ENCODE measurements at regions not wholly inside any gene's neighbourhood (a gene's known extent, or its start where the extent isn't known, plus 50 kb on each side); places are given as distances from the start of the nearest gene placed in this dataset.
"Not testable (repeated sequence)": the region's sequence is repeated elsewhere in the genome, so short reads cannot be mapped to it uniquely, and the experiment has no call there.

GRCh38 chr1:173328961-173329360 is 121.8 kb upstream of the TNFSF4 start:
- Histone ChIP-seq H3K9me3 (ENCODE audit: control insufficient read depth, low read length) (no peaks in the 10 kb centered on the region), H3K4me3 (ENCODE audit: low read length) (no peak overlapping the region)

GRCh38 chr1:173329726-173330125 is 122.6 kb upstream of the TNFSF4 start:
- no peaks in the 10 kb centered on the region for H3K9me3 ChIP-seq (ENCODE audit: control insufficient read depth, low read length)
- no peak overlapping the region for H3K9ac ChIP-seq (ENCODE audit: low read length)
- peak; percentile 59 for DNase-seq (ENCODE audit: low read depth)
- H3K27me3 ChIP-seq (replicated peaks; ENCODE audit: control insufficient read depth, insufficient read depth, low read length) = no peaks in the 10 kb centered on the region
- H3K4me1 ChIP-seq (ENCODE audit: control insufficient read depth, insufficient read depth, low read length) = peaks cover 8% of the 10 kb centered on the region
- no peaks in the 10 kb centered on the region for H3K36me3 ChIP-seq (ENCODE audit: control insufficient read depth, insufficient read depth, low read length, severe bottlenecking)
- H3K4me3 ChIP-seq (ENCODE audit: low read length) = no peak overlapping the region

More at GRCh38 chr1:173328961-173329360, 121.8 kb upstream of the TNFSF4 start:
- DNase-seq (ENCODE audit: low read depth) = peak; percentile 4
- no peaks in the 10 kb centered on the region for H3K36me3 ChIP-seq (ENCODE audit: control insufficient read depth, insufficient read depth, low read length, severe bottlenecking)
- no peaks in the 10 kb centered on the region for H3K27me3 ChIP-seq (replicated peaks; ENCODE audit: control insufficient read depth, insufficient read depth, low read length)
- H3K4me1 ChIP-seq (ENCODE audit: control insufficient read depth, insufficient read depth, low read length) = peaks cover 8% of the 10 kb centered on the region
- H3K9ac ChIP-seq (ENCODE audit: low read length) = no peak overlapping the region

GRCh38 chr1:173330149-173330951 is 123.2 kb upstream of the TNFSF4 start:
- peaks cover 8% of the 10 kb centered on the region for H3K4me1 ChIP-seq (ENCODE audit: control insufficient read depth, insufficient read depth, low read length)
- peak; percentile 84 for DNase-seq (ENCODE audit: low read depth)

GRCh38 chr1:173330952-173331548 is 123.9 kb upstream of the TNFSF4 start:
- not testable (repeated sequence) for H3K4me1 ChIP-seq (ENCODE audit: control insufficient read depth, insufficient read depth, low read length); H3K9ac ChIP-seq (ENCODE audit: low read length); H3K27me3 ChIP-seq (replicated peaks; ENCODE audit: control insufficient read depth, insufficient read depth, low read length); H3K4me3 ChIP-seq (ENCODE audit: low read length); H3K9me3 ChIP-seq (ENCODE audit: control insufficient read depth, low read length); H3K36me3 ChIP-seq (ENCODE audit: control insufficient read depth, insufficient read depth, low read length, severe bottlenecking)
- peak; percentile 5 for DNase-seq (ENCODE audit: low read depth)

More at GRCh38 chr1:173330149-173330951, 123.2 kb upstream of the TNFSF4 start:
- Histone ChIP-seq H3K9me3 (ENCODE audit: control insufficient read depth, low read length) (no peaks in the 10 kb centered on the region), H3K9ac (ENCODE audit: low read length) (no peak overlapping the region), H3K4me3 (ENCODE audit: low read length) (no peak overlapping the region), H3K36me3 (ENCODE audit: control insufficient read depth, insufficient read depth, low read length, severe bottlenecking) (no peaks in the 10 kb centered on the region), H3K27me3 (replicated peaks; ENCODE audit: control insufficient read depth, insufficient read depth, low read length) (no peaks in the 10 kb centered on the region)

GRCh38 chr1:173332026-173332425 is 124.9 kb upstream of the TNFSF4 start:
- Histone ChIP-seq H3K27me3 (replicated peaks; ENCODE audit: control insufficient read depth, insufficient read depth, low read length) (no peaks in the 10 kb centered on the region), H3K36me3 (ENCODE audit: control insufficient read depth, insufficient read depth, low read length, severe bottlenecking) (no peaks in the 10 kb centered on the region), H3K4me1 (ENCODE audit: control insufficient read depth, insufficient read depth, low read length) (peaks cover 8% of the 10 kb centered on the region), H3K9me3 (ENCODE audit: control insufficient read depth, low read length) (no peaks in the 10 kb centered on the region), H3K4me3 (ENCODE audit: low read length) (no peak overlapping the region), H3K9ac (ENCODE audit: low read length) (no peak overlapping the region)
- peak; percentile 32 for DNase-seq (ENCODE audit: low read depth)

- Histone ChIP-seq H3K36me3 (ENCODE audit: control insufficient read depth, insufficient read depth, low read length, severe bottlenecking) (no peaks in the 10 kb centered on the region), H3K27me3 (replicated peaks; ENCODE audit: control insufficient read depth, insufficient read depth, low read length) (no peaks in the 10 kb centered on the region), H3K4me3 (ENCODE audit: low read length) (no peak overlapping the region), H3K9ac (ENCODE audit: low read length) (no peak overlapping the region), H3K4me1 (ENCODE audit: control insufficient read depth, insufficient read depth, low read length) (peaks cover 8% of the 10 kb centered on the region), H3K9me3 (ENCODE audit: control insufficient read depth, low read length) (no peaks in the 10 kb centered on the region)
- DNase-seq (ENCODE audit: low read depth) = peak; percentile 4
Measured at GRCh38 chr1:173333581-173333980, 126.5 kb upstream of the TNFSF4 start.

GRCh38 chr1:173337126-173337525 is 130.0 kb upstream of the TNFSF4 start:
- Histone ChIP-seq H3K36me3 (ENCODE audit: control insufficient read depth, insufficient read depth, low read length, severe bottlenecking) (no peaks in the 10 kb centered on the region), H3K9ac (ENCODE audit: low read length) (no peak overlapping the region), H3K27me3 (replicated peaks; ENCODE audit: control insufficient read depth, insufficient read depth, low read length) (no peaks in the 10 kb centered on the region), H3K4me1 (ENCODE audit: control insufficient read depth, insufficient read depth, low read length) (peaks cover 10% of the 10 kb centered on the region), H3K4me3 (ENCODE audit: low read length) (no peak overlapping the region), H3K9me3 (ENCODE audit: control insufficient read depth, low read length) (no peaks in the 10 kb centered on the region)
- no peak for DNase-seq (ENCODE audit: low read depth)

GRCh38 chr1:173341307-173341706 is 134.2 kb upstream of the TNFSF4 start:
- no peaks in the 10 kb centered on the region for H3K36me3 ChIP-seq (ENCODE audit: control insufficient read depth, insufficient read depth, low read length, severe bottlenecking)
- no peaks in the 10 kb centered on the region for H3K27me3 ChIP-seq (replicated peaks; ENCODE audit: control insufficient read depth, insufficient read depth, low read length)
- no peak overlapping the region for H3K9ac ChIP-seq (ENCODE audit: low read length)
- H3K4me3 ChIP-seq (ENCODE audit: low read length) = no peak overlapping the region
- no peaks in the 10 kb centered on the region for H3K9me3 ChIP-seq (ENCODE audit: control insufficient read depth, low read length)
- H3K4me1 ChIP-seq (ENCODE audit: control insufficient read depth, insufficient read depth, low read length) = peaks cover 10% of the 10 kb centered on the region
- DNase-seq (ENCODE audit: low read depth) = peak; percentile 38

- no peak overlapping the region for H3K4me3 ChIP-seq (ENCODE audit: low read length)
- peaks cover 10% of the 10 kb centered on the region for H3K4me1 ChIP-seq (ENCODE audit: control insufficient read depth, insufficient read depth, low read length)
- no peaks in the 10 kb centered on the region for H3K9me3 ChIP-seq (ENCODE audit: control insufficient read depth, low read length)
- H3K36me3 ChIP-seq (ENCODE audit: control insufficient read depth, insufficient read depth, low read length, severe bottlenecking) = no peaks in the 10 kb centered on the region
- no peak for DNase-seq (ENCODE audit: low read depth)
- H3K9ac ChIP-seq (ENCODE audit: low read length) = no peak overlapping the region
- H3K27me3 ChIP-seq (replicated peaks; ENCODE audit: control insufficient read depth, insufficient read depth, low read length) = no peaks in the 10 kb centered on the region
Measured at GRCh38 chr1:173341971-173342370, 134.8 kb upstream of the TNFSF4 start.

- Histone ChIP-seq H3K4me3 (ENCODE audit: low read length) (no peak overlapping the region), H3K4me1 (ENCODE audit: control insufficient read depth, insufficient read depth, low read length) (peaks cover 10% of the 10 kb centered on the region), H3K9me3 (ENCODE audit: control insufficient read depth, low read length) (no peaks in the 10 kb centered on the region), H3K9ac (ENCODE audit: low read length) (no peak overlapping the region), H3K36me3 (ENCODE audit: control insufficient read depth, insufficient read depth, low read length, severe bottlenecking) (no peaks in the 10 kb centered on the region), H3K27me3 (replicated peaks; ENCODE audit: control insufficient read depth, insufficient read depth, low read length) (no peaks in the 10 kb centered on the region)
- no peak for DNase-seq (ENCODE audit: low read depth)
Measured at GRCh38 chr1:173342736-173343135, 134.4 kb upstream of the PRDX6 start.

GRCh38 chr1:173344034-173344743 is 132.9 kb upstream of the PRDX6 start:
- Histone ChIP-seq H3K36me3 (ENCODE audit: control insufficient read depth, insufficient read depth, low read length, severe bottlenecking) (no peaks in the 10 kb centered on the region), H3K4me3 (ENCODE audit: low read length) (no peak overlapping the region), H3K9me3 (ENCODE audit: control insufficient read depth, low read length) (no peaks in the 10 kb centered on the region), H3K9ac (ENCODE audit: low read length) (no peak overlapping the region), H3K4me1 (ENCODE audit: control insufficient read depth, insufficient read depth, low read length) (peaks cover 10% of the 10 kb centered on the region), H3K27me3 (replicated peaks; ENCODE audit: control insufficient read depth, insufficient read depth, low read length) (no peaks in the 10 kb centered on the region)
- no peak for DNase-seq (ENCODE audit: low read depth)

Data from adipocyte (in vitro differentiated cells).